Right forelimb (tissue), 1 donor: ENCODE measurements at regions not wholly inside any gene's neighbourhood (a gene's known extent, or its start where the extent isn't known, plus 50 kb on each side); places are given as distances from the start of the nearest gene placed in this dataset.

Experiments used
- DNase-seq: peaks from one replicate; pipeline ENCODE4 v3.0.0-alpha.2; 2018

- DNase-seq = no peak
These were observed 242.9 kb downstream of the TBX18 start for GRCh38 chr6:84521511-84521910.

- DNase-seq = no peak
These were observed 246.5 kb downstream of the TBX18 start for GRCh38 chr6:84517741-84518530.

GRCh38 chr6:84516154-84516553 lies 248.2 kb downstream of the TBX18 start:
- no peak for DNase-seq

- DNase-seq = no peak
These were observed 249.3 kb downstream of the TBX18 start for GRCh38 chr6:84515067-84515466.

- no peak for DNase-seq
These were observed 250.1 kb downstream of the TBX18 start for GRCh38 chr6:84514089-84514971.

GRCh38 chr6:84512391-84512790 lies 252.0 kb downstream of the TBX18 start:
- DNase-seq = no peak

GRCh38 chr6:84511929-84512328 lies 252.5 kb downstream of the TBX18 start:
- no peak for DNase-seq

- DNase-seq = no peak
These were observed 255.4 kb downstream of the TBX18 start for GRCh38 chr6:84508981-84509380.

- DNase-seq = no peak
These were observed 256.1 kb downstream of the TBX18 start for GRCh38 chr6:84508334-84508733.

- DNase-seq = no peak
These were observed 260.4 kb downstream of the TBX18 start for GRCh38 chr6:84504025-84504424.

GRCh38 chr6:84501315-84501714 lies 263.1 kb downstream of the TBX18 start:
- DNase-seq = no peak

GRCh38 chr6:84500726-84501125 lies 263.7 kb downstream of the TBX18 start:
- DNase-seq = no peak

GRCh38 chr6:84498905-84499304 lies 265.5 kb downstream of the TBX18 start:
- no peak for DNase-seq

- DNase-seq = no peak
These were observed 265.1 kb upstream of the CEP162 start for GRCh38 chr6:84492241-84493165.

- DNase-seq = no peak
These were observed 262.2 kb upstream of the CEP162 start for GRCh38 chr6:84489598-84489997.

GRCh38 chr6:84486526-84486925 lies 259.1 kb upstream of the CEP162 start:
- no peak for DNase-seq

- DNase-seq = no peak
These were observed 241.7 kb upstream of the CEP162 start for GRCh38 chr6:84469144-84469543.

- DNase-seq = no peak
These were observed 239.9 kb upstream of the CEP162 start for GRCh38 chr6:84467296-84467695.

- no peak for DNase-seq
These were observed 239.1 kb upstream of the CEP162 start for GRCh38 chr6:84466511-84466910.

GRCh38 chr6:84464471-84464870 lies 237.0 kb upstream of the CEP162 start:
- DNase-seq = no peak

GRCh38 chr6:84462698-84463097 lies 235.3 kb upstream of the CEP162 start:
- DNase-seq = no peak

- no peak for DNase-seq
These were observed 234.0 kb upstream of the CEP162 start for GRCh38 chr6:84461461-84461860.

GRCh38 chr6:84460491-84460890 lies 233.0 kb upstream of the CEP162 start:
- DNase-seq = no peak
